ENCODE measurements at regions not wholly inside any gene's neighbourhood (a gene's known extent, or its start where the extent isn't known, plus 50 kb on each side); places are given as distances from the start of the nearest gene placed in this dataset.

DNA sequence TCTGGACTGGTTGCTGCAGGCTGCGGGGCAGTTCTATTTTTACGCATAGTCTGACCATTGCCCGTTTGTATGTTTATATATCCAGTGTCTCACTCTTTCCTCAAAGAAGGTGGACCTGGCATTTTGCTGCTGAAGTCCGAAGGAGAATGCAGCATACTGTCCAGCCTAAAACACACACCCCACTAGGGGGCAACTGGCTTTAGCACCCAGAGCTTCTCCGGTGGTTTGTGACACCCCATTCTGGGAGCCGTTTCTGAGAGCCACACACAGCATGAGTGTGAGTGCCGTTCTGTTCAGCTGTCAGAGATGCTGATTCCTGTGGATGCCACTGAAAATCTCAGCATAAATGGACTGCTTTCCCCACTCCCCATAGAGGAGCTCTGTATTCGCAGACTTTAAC is 290.5 kb upstream of the TAS2R1 start:
- DNase-seq (no peak), ATAC-seq (no peak)
- Mint-ChIP-seq H3K27me3 (peaks cover 1% of the 10 kb centered on the region), H3K27ac (no peak overlapping the region), H3K36me3 (ENCODE audit: low read depth) (no peaks in the 10 kb centered on the region), H3K9me3 (peaks cover 27% of the 10 kb centered on the region), H3K4me3 (no peak overlapping the region), H3K4me1 (no peaks in the 10 kb centered on the region)

DNA sequence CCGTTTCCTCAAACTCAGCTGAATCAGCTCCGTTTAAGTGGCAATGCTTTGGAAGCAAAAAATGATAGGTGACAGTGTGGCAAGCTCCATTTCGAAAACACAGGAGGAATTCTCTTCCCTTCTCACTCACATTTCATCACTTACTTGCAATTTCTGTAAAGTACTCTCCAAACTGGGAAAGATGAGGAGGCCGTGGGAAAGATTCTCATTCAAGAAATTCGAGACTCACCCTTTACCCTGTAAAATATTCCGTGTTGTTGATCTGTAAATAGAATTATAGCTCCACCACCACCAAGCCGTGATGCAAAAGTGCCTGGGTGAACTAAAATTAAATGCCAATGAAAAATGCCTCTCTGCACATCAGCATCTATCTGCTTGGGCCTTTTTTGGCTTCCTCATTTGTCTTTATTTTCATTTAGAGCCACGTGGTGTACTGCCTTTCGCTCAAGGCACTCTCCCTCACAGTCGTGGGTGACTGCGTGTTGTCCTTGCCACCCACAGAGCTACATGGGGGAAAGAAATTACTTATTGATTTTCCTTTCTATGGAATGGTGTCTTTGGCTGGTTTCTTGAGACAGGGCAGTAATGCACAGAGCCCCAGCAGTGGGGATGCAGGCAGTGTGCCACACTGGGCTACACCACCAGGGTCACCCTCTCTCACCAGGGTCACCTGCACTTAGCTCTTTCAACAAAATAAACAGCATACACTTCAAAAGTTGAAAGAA is 289.3 kb upstream of the TAS2R1 start:
- no peak overlapping the region for H3K4me3 Mint-ChIP-seq
- no peak for DNase-seq
- no peak for ATAC-seq

DNA sequence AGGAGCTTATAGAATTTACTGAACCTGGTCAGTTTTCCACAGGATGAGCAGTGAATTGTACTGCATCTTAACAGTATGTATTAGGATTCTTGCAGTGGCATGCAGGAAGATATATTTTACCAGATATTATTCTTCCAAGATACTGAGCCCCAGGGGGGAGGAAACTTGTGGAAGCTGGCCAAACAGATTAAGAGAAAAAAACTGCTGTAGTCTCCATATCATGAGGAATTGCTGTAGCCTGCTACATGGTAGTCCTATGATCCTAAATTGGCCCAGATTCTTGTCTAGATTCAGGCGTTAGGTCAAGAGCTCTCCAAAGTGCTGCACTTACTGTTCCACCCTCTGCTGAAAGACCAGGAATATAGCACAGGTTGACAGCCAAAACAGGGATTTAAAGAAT is 275.5 kb upstream of the TAS2R1 start:
- Mint-ChIP-seq H3K27ac (no peak overlapping the region), H3K36me3 (ENCODE audit: low read depth) (no peaks in the 10 kb centered on the region), H3K9me3 (peaks cover 11% of the 10 kb centered on the region), H3K4me1 (no peaks in the 10 kb centered on the region), H3K27me3 (no peaks in the 10 kb centered on the region), H3K4me3 (no peak overlapping the region)
- DNase-seq, result no peak
- ATAC-seq, result no peak

More for the DNA sequence above, 289.3 kb upstream of the TAS2R1 start:
- H3K27me3 Mint-ChIP-seq, result peaks cover 1% of the 10 kb centered on the region
- H3K27ac Mint-ChIP-seq, result no peak overlapping the region
- H3K36me3 Mint-ChIP-seq (ENCODE audit: low read depth), result no peaks in the 10 kb centered on the region
- peaks cover 17% of the 10 kb centered on the region for H3K9me3 Mint-ChIP-seq
- H3K4me1 Mint-ChIP-seq, result no peaks in the 10 kb centered on the region

DNA sequence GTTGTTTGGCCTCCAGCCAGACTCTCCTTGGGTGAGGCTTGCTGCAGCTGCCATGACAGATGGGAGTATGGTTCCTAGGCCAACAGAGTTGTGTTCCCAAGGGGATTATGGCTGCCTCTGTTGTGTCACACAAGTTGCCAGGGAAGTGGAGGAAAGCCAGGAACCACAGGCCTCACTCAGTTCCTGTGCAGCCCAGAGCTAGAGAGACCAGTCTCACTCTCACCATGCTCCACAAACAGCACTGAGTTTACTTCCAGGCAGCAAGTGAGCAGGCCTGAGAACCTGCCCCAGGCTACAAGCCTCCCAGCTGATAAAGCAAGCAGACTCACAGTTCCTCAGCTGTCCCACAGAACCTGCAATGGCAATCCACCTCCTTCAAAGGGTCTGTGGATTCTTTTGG is 273.6 kb upstream of the TAS2R1 start:
- H3K4me1 Mint-ChIP-seq, result no peaks in the 10 kb centered on the region
- no peak for ATAC-seq
- H3K4me3 Mint-ChIP-seq, result no peak overlapping the region
- H3K27me3 Mint-ChIP-seq, result no peaks in the 10 kb centered on the region
- H3K9me3 Mint-ChIP-seq, result peaks cover 11% of the 10 kb centered on the region
- no peak for DNase-seq
- H3K27ac Mint-ChIP-seq, result no peak overlapping the region
- no peaks in the 10 kb centered on the region for H3K36me3 Mint-ChIP-seq (ENCODE audit: low read depth)

DNA sequence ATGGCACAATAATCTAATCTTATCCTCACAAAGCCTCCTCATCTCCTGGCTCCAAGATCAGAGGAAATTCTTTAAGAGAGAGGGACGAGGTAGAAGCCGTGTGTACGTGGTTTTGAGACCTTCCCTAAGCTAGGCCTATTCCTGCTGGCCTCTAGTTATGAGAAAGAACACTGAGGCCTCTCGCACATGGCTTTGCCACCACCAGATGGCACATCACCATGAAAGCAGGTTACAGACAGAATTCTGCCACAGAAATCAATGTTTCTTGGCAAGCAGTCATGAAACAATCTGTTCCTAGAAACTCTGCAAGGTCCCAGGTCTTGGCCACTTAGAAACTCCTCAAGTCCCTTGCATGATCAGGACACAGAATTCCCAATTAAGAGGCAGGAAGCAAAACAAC is 268.2 kb upstream of the TAS2R1 start:
- Mint-ChIP-seq H3K9me3 (no peaks in the 10 kb centered on the region), H3K4me1 (no peaks in the 10 kb centered on the region), H3K27ac (no peak overlapping the region), H3K27me3 (no peaks in the 10 kb centered on the region), H3K36me3 (ENCODE audit: low read depth) (no peaks in the 10 kb centered on the region), H3K4me3 (no peak overlapping the region)
- DNase-seq, result no peak
- no peak for ATAC-seq

DNA sequence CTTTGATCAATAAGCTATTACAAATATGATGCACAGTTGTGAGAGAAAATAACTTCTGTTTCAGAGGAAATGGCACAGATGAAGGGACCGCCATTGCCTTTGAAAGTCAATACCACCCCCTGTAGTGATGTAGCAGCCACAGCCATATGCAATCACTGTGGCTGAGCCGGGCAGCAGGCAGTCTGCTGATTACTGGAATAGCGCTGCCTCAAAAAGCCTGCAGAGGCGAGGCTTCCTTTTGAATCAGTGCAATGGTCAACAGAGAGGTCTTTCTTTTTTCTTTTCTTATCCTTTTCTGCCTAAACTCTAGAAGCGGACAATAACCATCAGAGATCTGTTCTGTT is 265.1 kb upstream of the TAS2R1 start:
- H3K9me3 Mint-ChIP-seq, result no peaks in the 10 kb centered on the region
- no peak overlapping the region for H3K4me3 Mint-ChIP-seq
- no peak overlapping the region for H3K27ac Mint-ChIP-seq
- H3K36me3 Mint-ChIP-seq (ENCODE audit: low read depth), result no peaks in the 10 kb centered on the region
- DNase-seq, result no peak
- H3K4me1 Mint-ChIP-seq, result no peaks in the 10 kb centered on the region
- no peak for ATAC-seq
- no peaks in the 10 kb centered on the region for H3K27me3 Mint-ChIP-seq

DNA sequence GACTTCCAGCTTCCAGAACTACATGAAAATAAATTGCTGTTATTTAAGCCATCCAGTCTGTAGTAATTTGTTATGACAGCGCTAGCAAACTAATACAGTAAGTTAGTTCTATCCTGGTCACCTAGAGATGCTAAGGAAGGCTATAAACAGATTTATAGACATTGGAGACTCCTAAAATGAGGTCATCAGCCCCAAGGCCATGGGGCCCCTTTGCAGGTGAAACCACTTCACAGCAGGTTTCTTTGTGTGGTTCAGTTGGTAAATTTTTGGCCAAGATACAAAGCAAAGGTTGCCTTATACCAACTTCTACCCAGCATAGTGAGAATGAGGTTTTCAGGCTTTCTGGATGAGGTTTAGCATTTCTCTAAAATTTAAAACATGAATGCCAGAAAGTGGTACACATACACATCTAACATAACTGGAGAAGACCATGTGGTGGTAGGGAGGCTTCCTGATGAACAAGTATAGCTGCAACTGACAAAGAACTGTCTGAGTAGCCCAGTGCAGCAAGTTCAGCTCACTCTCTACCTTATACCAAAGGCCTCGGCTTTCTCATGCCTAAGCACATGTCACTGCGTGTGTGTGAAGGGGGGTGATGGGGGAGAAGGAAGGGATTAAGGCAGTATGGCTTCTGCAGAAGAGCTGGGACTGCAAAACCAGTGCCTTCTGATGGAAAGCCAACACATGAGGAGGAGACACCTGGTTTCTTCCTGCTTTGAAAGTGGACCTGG is 264.6 kb upstream of the TAS2R1 start:
- H3K4me1 Mint-ChIP-seq, result no peaks in the 10 kb centered on the region

DNA sequence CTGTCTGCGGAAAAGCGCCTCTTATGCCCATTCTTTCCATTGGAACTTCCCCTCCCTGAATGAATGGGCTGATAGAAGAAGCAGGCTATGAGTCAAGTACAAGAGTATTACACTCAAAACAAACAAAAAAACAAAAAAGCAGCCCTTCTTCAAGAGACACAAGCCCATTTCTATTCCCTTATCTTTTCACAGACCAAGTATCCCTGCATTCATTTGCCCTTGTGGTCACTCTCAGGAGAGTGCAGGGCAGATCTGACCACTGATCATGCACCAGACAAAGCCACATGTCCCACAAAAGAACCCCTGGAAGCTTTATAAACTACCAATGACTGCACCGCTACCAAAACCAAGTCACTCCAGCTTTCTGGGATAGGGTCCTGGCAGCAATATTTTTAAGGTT is 262.5 kb upstream of the TAS2R1 start:
- H3K9me3 Mint-ChIP-seq, result no peaks in the 10 kb centered on the region
- no peak overlapping the region for H3K27ac Mint-ChIP-seq
- H3K4me1 Mint-ChIP-seq, result no peaks in the 10 kb centered on the region
- H3K4me3 Mint-ChIP-seq, result no peak overlapping the region
- H3K27me3 Mint-ChIP-seq, result no peaks in the 10 kb centered on the region
- DNase-seq, result no peak
- no peak for ATAC-seq
- no peaks in the 10 kb centered on the region for H3K36me3 Mint-ChIP-seq (ENCODE audit: low read depth)

More for the DNA sequence above, 264.6 kb upstream of the TAS2R1 start:
- H3K27ac Mint-ChIP-seq, result no peak overlapping the region
- H3K36me3 Mint-ChIP-seq (ENCODE audit: low read depth), result no peaks in the 10 kb centered on the region
- no peak for ATAC-seq
- DNase-seq, result no peak
- no peak overlapping the region for H3K4me3 Mint-ChIP-seq
- H3K9me3 Mint-ChIP-seq, result no peaks in the 10 kb centered on the region
- no peaks in the 10 kb centered on the region for H3K27me3 Mint-ChIP-seq

DNA sequence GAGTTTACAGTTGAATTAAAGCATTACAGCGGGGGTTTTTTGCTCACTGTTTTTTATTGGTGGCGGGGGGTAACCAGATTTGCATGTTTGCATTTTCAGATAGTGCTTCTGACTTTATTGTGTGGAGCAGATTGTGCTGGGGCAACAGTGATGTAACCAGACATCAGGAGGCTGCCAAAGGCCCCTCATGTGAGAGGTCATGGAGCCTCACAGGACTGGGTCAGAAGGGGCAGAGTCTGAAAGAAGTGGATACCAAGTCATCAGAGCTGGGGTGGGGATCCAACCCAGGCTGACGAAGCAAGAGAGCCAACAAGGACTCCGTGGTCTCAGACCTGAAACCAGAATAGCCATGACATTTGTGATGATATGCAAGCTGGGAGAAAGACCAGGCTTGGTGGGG is 259.4 kb upstream of the TAS2R1 start:
- ATAC-seq (no peak), DNase-seq (no peak)
- H3K27me3 Mint-ChIP-seq, result no peaks in the 10 kb centered on the region
- no peaks in the 10 kb centered on the region for H3K4me1 Mint-ChIP-seq
- H3K9me3 Mint-ChIP-seq, result no peaks in the 10 kb centered on the region
- H3K4me3 Mint-ChIP-seq, result no peak overlapping the region
- no peak overlapping the region for H3K27ac Mint-ChIP-seq
- no peaks in the 10 kb centered on the region for H3K36me3 Mint-ChIP-seq (ENCODE audit: low read depth)

DNA sequence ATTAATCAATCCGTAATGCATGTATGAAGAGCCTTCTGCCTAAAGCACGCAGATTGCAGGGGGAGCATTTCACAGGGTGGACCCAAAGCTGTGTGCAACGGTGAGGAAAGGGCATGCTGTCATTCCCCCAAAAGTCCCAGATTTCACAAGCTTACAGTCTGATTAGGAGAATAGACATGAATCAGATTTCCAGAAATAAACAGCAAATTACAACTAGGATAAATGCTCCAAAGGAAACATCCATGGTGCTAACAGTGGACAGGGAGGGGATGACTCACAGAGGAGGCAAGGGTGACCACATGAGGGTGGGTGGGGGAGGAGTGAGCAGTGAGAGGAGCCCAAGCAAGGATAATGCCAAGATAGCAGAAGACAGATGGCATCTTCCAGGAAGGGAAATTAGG is 258.4 kb upstream of the TAS2R1 start:
- no peak for ATAC-seq

DNA sequence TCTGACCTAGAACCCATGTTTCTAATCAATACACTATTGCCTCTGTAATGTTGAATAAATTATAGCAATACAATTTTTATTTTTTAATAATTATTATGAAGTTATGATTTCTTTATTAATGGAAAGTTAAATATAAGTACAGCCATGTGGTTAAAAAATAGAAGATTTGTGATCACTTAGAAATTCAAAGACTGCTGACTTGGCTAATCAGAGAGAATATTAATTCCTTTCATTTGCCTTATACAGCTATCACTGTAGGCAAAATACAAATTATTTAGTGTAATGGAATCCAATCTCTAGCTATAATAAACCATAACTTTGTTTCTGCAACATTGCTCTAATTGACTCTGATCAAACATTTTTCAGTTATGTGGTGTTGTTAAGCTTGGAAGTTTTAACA is 255.0 kb upstream of the TAS2R1 start:
- H3K36me3 Mint-ChIP-seq (ENCODE audit: low read depth), result no peaks in the 10 kb centered on the region
- H3K27me3 Mint-ChIP-seq, result no peaks in the 10 kb centered on the region
- H3K4me1 Mint-ChIP-seq, result no peaks in the 10 kb centered on the region
- H3K27ac Mint-ChIP-seq, result no peak overlapping the region
- DNase-seq (no peak), ATAC-seq (no peak)
- H3K4me3 Mint-ChIP-seq, result no peak overlapping the region
- H3K9me3 Mint-ChIP-seq, result peaks cover 10% of the 10 kb centered on the region

More for the DNA sequence above, 258.4 kb upstream of the TAS2R1 start:
- Mint-ChIP-seq H3K36me3 (ENCODE audit: low read depth) (no peaks in the 10 kb centered on the region), H3K9me3 (no peaks in the 10 kb centered on the region), H3K27ac (no peak overlapping the region), H3K27me3 (no peaks in the 10 kb centered on the region), H3K4me3 (no peak overlapping the region), H3K4me1 (no peaks in the 10 kb centered on the region)
- DNase-seq, result no peak

DNA sequence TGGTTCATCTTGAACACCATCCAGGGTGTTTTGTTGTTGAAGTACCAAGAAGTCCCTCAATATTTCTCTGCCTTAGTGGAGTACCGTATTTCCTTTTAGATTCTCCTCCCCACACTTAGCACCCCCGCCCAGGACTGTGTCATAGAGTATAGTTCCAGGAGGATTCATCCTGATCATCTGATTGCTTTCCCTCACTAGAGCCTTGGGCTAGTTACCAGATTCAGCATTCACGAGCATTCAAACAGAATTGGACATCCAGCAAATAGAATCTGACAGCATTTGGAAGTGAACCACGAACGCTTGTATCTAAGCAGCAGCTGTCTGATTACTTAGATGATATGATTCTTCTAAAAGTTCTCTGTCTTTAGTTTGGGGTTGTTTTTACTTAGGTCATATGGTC is 248.1 kb upstream of the TAS2R1 start:
- no peaks in the 10 kb centered on the region for H3K27me3 Mint-ChIP-seq
- peaks cover 10% of the 10 kb centered on the region for H3K9me3 Mint-ChIP-seq
- H3K4me3 Mint-ChIP-seq, result no peak overlapping the region
- ATAC-seq, result no peak
- no peaks in the 10 kb centered on the region for H3K4me1 Mint-ChIP-seq
- DNase-seq, result no peak
- H3K27ac Mint-ChIP-seq, result no peak overlapping the region
- H3K36me3 Mint-ChIP-seq (ENCODE audit: low read depth), result no peaks in the 10 kb centered on the region

DNA sequence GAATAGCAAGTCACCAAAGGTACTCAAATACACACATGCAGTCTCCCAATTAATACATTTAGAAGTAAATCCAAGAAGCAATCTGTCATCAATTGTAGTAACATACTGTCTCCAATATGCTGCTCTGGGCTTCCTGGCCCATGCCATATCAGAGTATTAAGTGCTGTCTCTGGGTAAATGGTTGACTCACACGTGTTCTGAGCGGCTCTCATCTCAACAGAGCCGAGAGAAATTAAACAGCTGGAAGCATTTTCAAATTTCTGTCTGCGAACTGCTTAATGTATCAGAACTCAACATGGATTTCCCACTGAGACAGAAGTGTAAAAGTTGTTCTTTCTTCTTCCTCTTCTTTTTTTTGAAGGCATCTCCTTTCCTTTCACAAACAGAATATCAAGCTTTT is 247.3 kb upstream of the TAS2R1 start:
- no peaks in the 10 kb centered on the region for H3K4me1 Mint-ChIP-seq
- peaks cover 10% of the 10 kb centered on the region for H3K9me3 Mint-ChIP-seq
- H3K4me3 Mint-ChIP-seq, result no peak overlapping the region
- H3K27ac Mint-ChIP-seq, result no peak overlapping the region
- no peak for DNase-seq
- no peaks in the 10 kb centered on the region for H3K27me3 Mint-ChIP-seq
- ATAC-seq, result no peak
- H3K36me3 Mint-ChIP-seq (ENCODE audit: low read depth), result no peaks in the 10 kb centered on the region

DNA sequence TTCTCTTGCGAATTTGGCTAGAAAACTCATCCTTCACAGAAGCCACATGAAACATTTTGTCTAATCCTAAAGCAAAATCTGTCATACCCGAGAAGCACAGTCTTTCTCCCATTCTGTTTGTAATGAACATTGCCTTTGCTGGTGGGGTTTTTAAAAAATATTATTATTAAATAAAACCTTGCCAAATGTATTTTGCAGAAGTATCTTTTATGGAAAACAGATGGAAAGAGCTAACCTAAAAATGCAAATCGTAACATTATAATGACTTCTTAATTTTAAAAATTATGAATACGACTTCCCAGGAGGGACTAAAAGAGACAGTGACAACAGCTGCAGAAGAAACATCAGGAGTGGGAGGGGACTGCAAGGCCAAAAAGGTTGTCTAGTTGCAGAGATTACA is 246.3 kb upstream of the TAS2R1 start:
- no peaks in the 10 kb centered on the region for H3K27me3 Mint-ChIP-seq
- H3K27ac Mint-ChIP-seq, result no peak overlapping the region
- no peak for ATAC-seq

DNA sequence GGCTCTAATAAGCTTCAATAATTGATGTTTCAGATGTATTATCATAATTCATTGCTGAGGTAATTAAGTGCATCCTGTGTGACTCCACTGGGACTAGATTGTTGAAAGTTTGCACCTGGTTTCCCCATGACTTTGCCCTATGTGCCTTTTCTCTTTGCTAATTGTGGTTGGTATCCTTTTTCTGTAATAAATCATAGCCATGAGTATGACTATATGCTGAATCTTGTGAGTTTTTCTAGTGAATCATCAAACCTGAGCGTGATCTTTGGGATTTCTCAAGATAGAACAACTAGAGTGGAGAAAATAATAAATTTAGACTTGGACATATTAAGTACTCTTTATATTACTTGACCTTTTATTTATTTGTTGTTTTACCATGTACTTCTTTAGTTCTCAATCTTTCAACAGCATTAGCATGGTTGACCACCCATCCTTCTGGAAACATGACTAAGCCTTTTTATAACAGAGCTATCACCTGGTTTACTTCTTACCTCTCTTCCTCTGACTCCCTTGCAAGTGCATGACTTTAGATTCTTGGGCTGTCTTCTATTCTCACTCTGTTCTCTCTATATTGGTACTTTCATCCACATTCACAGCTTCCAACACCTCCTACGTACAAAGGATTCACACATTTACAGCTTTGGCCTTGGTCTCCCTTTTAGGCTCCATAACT is 239.6 kb upstream of the TAS2R1 start:
- Mint-ChIP-seq H3K9me3 (peaks cover 35% of the 10 kb centered on the region), H3K4me1 (no peaks in the 10 kb centered on the region), H3K27me3 (no peaks in the 10 kb centered on the region), H3K36me3 (ENCODE audit: low read depth) (no peaks in the 10 kb centered on the region), H3K27ac (no peak overlapping the region), H3K4me3 (no peak overlapping the region)
- no peak for DNase-seq
- ATAC-seq, result no peak

More for the DNA sequence above, 246.3 kb upstream of the TAS2R1 start:
- H3K4me3 Mint-ChIP-seq, result no peak overlapping the region
- no peak for DNase-seq
- peaks cover 9% of the 10 kb centered on the region for H3K9me3 Mint-ChIP-seq
- no peaks in the 10 kb centered on the region for H3K4me1 Mint-ChIP-seq
- no peaks in the 10 kb centered on the region for H3K36me3 Mint-ChIP-seq (ENCODE audit: low read depth)

Measured in activated naive CD8-positive, alpha-beta T cell treated with anti-CD3 and anti-CD28 coated beads, Interleukin-2, amount 50 U/mL, for 24 hours (primary cell).